Globus pallidus (tissue), 1 donor: ENCODE measurements at regions not wholly inside any gene's neighbourhood (a gene's known extent, or its start where the extent isn't known, plus 50 kb on each side); places are given as distances from the start of the nearest gene placed in this dataset.
"Not testable (repeated sequence)": the region's sequence is repeated elsewhere in the genome, so short reads cannot be mapped to it uniquely, and the experiment has no call there.

Experiments
- DNase-seq: peaks from one replicate; pipeline ENCODE4 v3.0.0-alpha.2; 2015; ENCODE audit warnings: low spot score

GRCh38 chr10:28896791-28897409, 219.6 kb downstream of the BAMBI start:
- DNase-seq, result not testable (repeated sequence)

- peak; percentile 72 for DNase-seq
These were observed 220.5 kb downstream of the BAMBI start for GRCh38 chr10:28897617-28898464.

DNA sequence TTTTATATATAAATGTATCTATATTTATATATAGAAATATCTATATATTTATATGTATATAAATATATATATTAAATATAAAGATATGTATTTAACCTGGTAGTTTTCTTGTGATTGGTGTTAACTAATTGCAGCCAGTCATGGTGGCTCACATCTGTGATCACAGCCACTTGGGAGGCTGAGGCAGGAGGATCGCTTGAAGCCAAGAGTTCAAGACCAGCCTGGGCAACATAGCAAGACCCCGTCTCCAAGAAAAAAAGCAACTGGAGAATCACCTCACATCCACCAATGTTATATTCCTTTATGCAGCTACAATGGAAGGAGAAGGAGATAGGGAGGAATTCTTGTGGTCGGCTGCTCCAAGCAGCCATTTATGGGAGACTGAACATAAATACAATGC, 224.9 kb downstream of the BAMBI start:
- DNase-seq, result no peak

DNA sequence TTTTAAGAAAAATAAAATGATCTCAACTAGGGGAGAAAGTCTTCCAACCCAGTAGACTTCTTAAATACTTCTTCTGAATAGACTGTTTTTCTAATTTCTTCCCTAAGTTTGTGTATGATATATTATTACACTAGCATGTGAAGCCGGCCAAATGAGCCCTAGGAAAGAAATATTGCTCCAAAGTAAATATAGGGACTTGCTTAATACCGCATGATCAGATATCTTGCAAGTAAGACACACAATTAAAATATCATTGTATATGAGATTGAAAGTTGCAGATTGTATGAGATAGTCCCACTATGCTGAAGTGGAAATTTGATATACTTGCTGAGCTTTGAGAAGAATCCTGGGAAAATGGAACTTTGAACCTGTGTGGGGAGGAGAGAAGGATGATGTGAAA, 225.7 kb downstream of the BAMBI start:
- no peak for DNase-seq

DNA sequence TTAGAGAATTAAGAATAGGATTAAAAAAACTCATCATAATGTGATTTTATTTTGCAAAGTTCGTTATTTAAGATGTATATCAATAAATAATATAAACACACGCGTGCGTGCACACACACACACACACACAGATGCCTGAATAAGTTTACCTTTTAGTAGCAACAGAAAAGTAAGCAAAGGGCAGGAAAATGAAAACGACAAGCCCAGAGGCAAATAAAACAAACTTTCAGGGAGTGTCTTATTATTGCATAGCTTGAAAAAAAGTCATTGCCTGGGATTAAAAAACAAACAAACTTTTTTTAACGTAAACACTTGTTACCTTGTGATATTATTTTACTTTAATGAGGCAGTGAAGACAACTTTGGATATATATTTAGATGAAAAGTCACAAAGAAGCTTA, 226.4 kb downstream of the BAMBI start:
- DNase-seq, result no peak

GRCh38 chr10:28905371-28905770, 228.1 kb downstream of the BAMBI start:
- DNase-seq, result no peak

DNA sequence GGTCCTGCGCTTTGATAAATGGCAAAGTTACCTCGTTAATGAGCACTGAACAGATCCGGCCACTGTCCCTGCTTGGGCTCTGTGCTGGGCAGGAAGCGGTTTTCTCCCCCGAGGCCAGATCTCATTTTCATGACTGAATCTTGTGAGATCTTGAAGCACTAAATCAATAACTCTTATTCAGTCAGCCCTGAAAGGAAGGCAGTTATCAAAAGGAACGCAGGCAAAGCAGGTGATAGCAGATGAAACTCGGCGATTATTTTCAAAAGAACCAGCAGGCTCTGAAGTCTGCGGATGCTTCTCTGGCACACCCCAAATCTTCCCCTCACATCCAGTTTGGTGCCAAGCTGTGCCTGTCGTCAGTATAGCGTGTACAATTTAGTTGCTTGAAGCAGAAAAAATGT, 228.7 kb downstream of the BAMBI start:
- DNase-seq, result no peak

DNA sequence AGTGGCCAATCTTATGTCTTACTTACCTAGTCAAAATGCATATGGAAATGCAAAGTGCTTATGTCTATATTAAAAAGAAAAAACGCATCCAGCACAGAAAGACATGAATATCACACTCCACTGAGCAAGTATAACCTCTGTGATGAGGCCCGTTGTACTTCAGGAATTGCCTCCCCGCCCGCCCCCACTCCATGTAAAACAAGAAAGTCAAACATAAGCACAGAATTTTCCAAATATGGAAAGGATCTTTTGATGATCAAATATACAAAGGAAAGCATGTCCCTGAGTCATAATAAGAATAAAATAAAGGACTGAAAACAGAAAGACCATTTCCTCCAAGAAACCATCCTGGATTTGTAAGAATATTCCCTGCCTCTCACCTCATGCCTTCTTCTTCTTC, 229.1 kb downstream of the BAMBI start:
- no peak for DNase-seq

GRCh38 chr10:28906934-28907333, 229.6 kb downstream of the BAMBI start:
- DNase-seq, result no peak

GRCh38 chr10:28909875-28910274, 232.6 kb downstream of the BAMBI start:
- no peak for DNase-seq

GRCh38 chr10:28910956-28911355, 233.6 kb downstream of the BAMBI start:
- no peak for DNase-seq

- DNase-seq, result not testable (repeated sequence)
These were observed 234.2 kb downstream of the BAMBI start for GRCh38 chr10:28911511-28911910.

GRCh38 chr10:28912017-28912783, 234.9 kb downstream of the BAMBI start:
- no peak for DNase-seq

DNA sequence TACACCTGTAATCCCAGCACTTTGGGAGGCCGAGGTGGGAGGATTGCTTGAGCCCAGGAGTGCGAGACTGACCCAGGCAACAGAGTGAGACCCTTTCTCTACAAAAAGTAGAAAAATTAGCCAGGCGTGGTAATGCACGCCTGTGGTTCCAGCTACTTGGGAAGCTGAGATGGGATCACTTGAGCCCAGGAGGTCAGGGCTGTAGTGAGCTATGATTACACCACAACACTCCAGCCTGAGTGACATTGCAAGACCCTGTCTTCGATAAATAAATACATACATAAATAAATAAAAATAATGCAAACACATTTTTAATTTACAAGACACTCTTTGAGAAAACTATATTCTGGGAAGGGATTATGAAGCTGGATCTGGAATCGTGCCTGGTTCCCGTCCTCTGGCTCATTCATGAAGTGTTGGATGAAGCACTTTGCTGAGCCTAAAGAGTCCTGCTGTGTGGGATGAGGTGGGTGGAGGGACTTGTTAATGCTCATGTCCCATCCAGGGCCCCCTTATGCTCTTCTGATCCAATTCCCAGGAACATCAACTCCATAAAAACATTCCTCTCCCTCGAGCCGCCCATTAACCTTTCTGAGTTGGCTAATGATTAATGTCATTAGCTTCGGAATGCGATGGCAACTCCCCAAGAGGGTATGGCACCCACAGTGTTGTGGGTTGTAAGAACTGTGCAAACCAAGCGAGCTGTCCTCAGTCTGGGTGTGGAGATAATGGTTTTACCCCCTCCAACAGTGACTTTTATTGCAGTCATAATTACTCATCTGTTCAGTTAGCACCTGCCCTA, 236.3 kb downstream of the BAMBI start:
- no peak for DNase-seq

DNA sequence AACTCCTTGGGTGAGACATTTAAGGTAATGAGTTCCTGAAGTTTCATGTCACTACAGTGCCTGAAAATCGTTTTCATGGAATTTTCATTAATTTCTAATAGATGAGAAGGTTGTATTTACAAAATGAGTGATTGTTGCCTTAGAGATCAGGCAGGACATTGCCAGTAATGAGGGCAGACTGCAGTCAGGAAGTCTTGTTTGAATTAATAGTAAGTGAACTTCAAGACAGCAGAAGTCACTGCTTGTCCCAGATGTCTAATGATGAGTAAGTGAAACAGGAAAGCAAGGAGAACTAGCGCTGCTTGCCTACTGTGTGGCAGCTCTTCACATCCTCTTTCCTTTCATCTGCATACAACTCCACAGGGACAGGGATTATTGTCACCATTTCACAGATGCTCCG, 237.4 kb downstream of the BAMBI start:
- no peak for DNase-seq

DNA sequence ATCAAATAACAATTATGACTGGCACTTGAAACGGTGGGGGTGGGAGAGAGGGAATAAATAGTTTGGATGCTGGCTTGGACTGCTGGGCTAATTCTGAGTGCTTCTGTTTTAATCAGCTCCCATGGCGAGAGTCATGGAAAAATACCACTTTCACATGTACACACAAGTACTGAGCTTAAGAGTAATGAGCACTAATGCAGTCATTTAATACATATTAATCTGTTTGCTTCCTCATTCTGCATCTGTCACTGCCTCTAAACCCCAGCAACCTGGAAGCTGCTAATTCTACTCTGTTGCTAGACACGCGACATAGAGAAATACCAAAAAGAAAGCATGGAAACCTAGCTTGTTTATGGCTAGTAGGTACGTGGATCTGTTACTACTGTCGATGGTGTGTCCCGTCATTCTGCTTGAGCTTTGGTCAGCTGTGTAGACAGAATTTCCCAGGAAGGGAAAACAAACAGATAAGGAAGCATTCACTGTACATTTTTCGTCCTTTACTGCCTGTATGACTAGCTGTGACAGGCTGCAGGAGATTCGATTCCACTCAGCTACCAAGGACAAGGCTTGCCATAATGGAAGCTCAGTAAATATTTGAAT, 238.8 kb downstream of the BAMBI start:
- no peak for DNase-seq

- DNase-seq, result no peak
These were observed 242.8 kb downstream of the BAMBI start for GRCh38 chr10:28920091-28920490.

DNA sequence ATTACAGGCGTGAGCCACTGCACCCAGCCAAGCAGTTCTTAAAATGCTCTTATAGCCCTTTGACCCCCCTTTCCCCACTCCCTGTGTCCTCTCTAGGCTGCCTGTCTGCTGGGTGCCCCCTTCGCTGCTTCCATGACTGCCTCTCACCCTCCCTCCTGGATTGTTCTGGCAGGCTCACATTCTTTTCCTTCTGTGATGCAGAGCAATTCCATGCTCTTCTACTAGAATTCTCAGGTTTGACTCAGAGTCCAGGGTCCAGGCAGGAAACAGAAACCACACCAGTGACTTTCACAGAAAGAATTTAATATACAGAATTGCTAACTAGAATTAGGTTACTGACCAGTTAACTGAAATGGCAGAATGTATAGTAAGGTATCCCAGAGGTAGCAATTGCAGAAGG, 244.8 kb downstream of the BAMBI start:
- no peak for DNase-seq

DNA sequence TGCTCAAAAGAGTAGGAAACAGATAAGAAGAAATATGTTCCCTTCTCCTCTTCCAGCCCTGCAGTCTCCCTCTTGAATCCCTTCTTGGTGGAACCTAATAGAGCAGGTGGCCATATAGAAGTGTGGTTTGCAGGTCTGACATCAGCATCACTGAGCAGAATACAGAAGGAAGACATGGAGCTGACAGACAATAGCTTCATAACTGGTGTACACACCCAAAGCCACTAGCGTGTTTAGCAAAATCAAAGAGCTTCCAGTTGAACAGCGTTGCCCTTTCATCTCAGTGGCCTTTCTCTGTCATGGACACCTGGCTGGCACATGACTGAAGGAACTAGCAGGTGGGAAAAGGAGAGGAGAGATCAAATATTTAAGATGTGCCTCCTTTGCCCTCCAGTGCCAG, 245.5 kb downstream of the BAMBI start:
- no peak for DNase-seq

GRCh38 chr10:28924717-28925116, 247.4 kb downstream of the BAMBI start:
- no peak for DNase-seq

DNA sequence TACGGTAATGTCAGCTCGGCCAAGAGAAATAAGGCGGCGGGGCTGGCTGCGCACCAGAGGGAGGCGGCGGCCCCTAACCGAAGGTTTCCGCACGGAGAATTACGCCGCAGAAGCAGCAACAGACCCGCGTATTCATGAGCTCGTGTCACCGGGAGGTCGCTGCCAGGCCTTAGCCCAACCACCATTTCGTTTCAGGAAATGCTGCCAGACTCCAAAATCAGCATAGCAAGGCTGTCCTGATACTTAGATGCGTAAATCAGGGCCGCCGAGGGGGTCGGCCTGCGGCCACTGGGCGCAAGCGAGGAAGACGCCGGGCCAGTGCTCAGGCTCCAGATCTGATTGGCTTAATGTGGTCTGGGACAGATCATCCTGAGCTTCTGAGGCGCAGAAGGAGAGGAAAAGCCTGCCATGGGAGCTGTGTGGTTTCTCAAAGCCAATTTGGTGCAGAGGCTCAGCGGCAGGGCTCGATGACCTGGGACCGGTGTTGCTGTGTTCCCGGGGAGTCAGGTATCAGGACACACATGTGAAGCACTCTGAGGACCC, 247.9 kb downstream of the BAMBI start:
- DNase-seq, result no peak
